CD14-positive monocyte (primary cell): ENCODE measurements at regions not wholly inside any gene's neighbourhood (a gene's known extent, or its start where the extent isn't known, plus 50 kb on each side); places are given as distances from the start of the nearest gene placed in this dataset.

Experiments used
- DNase-seq, 3 donors: peaks; one replicate each; pipeline ENCODE4 v3.0.0-alpha.2; 2011 to 2022
- H2AFZ ChIP-seq: 2 replicates; pipeline ENCODE4 v1.6.0; 2012; ENCODE audit warnings: mild to moderate bottlenecking, low read depth, low read length, inconsistent platforms; ENCODE audit not compliant: insufficient read depth, poor library complexity, severe bottlenecking
- H3K27ac ChIP-seq, 2 donors: 1 replicate in 1 of 2; 2 replicates in 1 of 2; pipeline ENCODE4 v1.5.1; 2012 to 2013; ENCODE audit warnings: low read length in 2 of 2, control low read depth in 1 of 2, inconsistent platforms in 1 of 2, low read depth in 1 of 2, mild to moderate bottlenecking in 1 of 2
- H3K27me3 ChIP-seq, 2 donors: one replicate each; pipeline versions ENCODE4 v1.6.0 to v1.6.1; 2011 to 2013; ENCODE audit warnings: low read length in 2 of 2; ENCODE audit not compliant: control insufficient read depth in 2 of 2, insufficient read depth in 2 of 2
- H3K36me3 ChIP-seq, 2 donors: replicated peaks in 1 of 2; 1 replicate in 1 of 2; 2 replicates in 1 of 2; pipeline versions ENCODE4 v1.5.1 to v1.6.1; 2012 to 2013; ENCODE audit warnings: low read length in 2 of 2, control low read depth in 1 of 2, inconsistent platforms in 1 of 2, mild to moderate bottlenecking in 1 of 2; ENCODE audit not compliant: insufficient read depth in 2 of 2, control insufficient read depth in 1 of 2
- H3K4me1 ChIP-seq, 2 donors: 1 replicate in 1 of 2; 2 replicates in 1 of 2; pipeline versions ENCODE4 v1.5.1 to v1.6.1; 2012 to 2013; ENCODE audit warnings: low read length in 2 of 2, control low read depth in 1 of 2, inconsistent platforms in 1 of 2, mild to moderate bottlenecking in 1 of 2, moderate library complexity in 1 of 2; ENCODE audit not compliant: insufficient read depth in 2 of 2, control insufficient read depth in 1 of 2
- H3K4me2 ChIP-seq: replicated peaks from 2 replicates; pipeline ENCODE3; 2012; ENCODE audit warnings: low read length, moderate library complexity, mild to moderate bottlenecking; ENCODE audit not compliant: poor library complexity, severe bottlenecking; ENCODE audit errors: extremely low read depth
- H3K4me3 ChIP-seq, 3 experiments: fragments of 200-600 bp in 1 of 3; sonication (generic) in 1 of 3; replicated peaks in 1 of 3; 1 replicate in 2 of 3; 2 replicates in 1 of 3; pipeline ENCODE4 v1.5.1; 2011 to 2013; ENCODE audit warnings: low read length in 3 of 3, mild to moderate bottlenecking in 3 of 3, control low read depth in 2 of 3, low read depth in 2 of 3, inconsistent platforms in 1 of 3, moderate library complexity in 1 of 3
- H3K79me2 ChIP-seq: 2 replicates; pipeline ENCODE4 v1.6.0; 2012; ENCODE audit warnings: mild to moderate bottlenecking, control low read depth, inconsistent platforms, low read length, moderate library complexity; ENCODE audit not compliant: insufficient read depth
- H3K9ac ChIP-seq: 2 replicates; pipeline ENCODE4 v1.6.0; 2017; ENCODE audit warnings: low read length, mild to moderate bottlenecking; ENCODE audit not compliant: insufficient read depth, poor library complexity, severe bottlenecking
- H3K9me3 ChIP-seq, 2 donors: replicated peaks in 1 of 2; 1 replicate in 1 of 2; 2 replicates in 1 of 2; pipeline versions ENCODE4 v1.5.1 to v1.6.1; 2012 to 2013; ENCODE audit warnings: low read length in 2 of 2, control low read depth in 1 of 2; ENCODE audit not compliant: control insufficient read depth in 1 of 2, insufficient read depth in 1 of 2
- H4K20me1 ChIP-seq: 2 replicates; pipeline ENCODE4 v1.6.0; 2012; ENCODE audit warnings: mild to moderate bottlenecking, low read length, control low read depth, moderate library complexity; ENCODE audit not compliant: insufficient read depth
- H3K27ac Mint-ChIP-seq, 7 donors: one replicate each; pipeline ENCODE4 v1.8.0; 2020; ENCODE audit warnings: mild to moderate bottlenecking in 7 of 7, mixed read lengths in 7 of 7, moderate library complexity in 6 of 7, inconsistent platforms in 2 of 7
- H3K27me3 Mint-ChIP-seq, 3 donors: one replicate each; pipeline ENCODE4 v1.8.0; 2021 to 2022; ENCODE audit warnings: low read depth in 3 of 3, mild to moderate bottlenecking in 3 of 3, mixed read lengths in 3 of 3, moderate library complexity in 3 of 3, inconsistent platforms in 1 of 3
- H3K36me3 Mint-ChIP-seq, 2 donors: one replicate each; pipeline ENCODE4 v1.8.0; 2020; ENCODE audit warnings: mixed read lengths in 2 of 2, inconsistent platforms in 1 of 2, mild to moderate bottlenecking in 1 of 2
- H3K4me1 Mint-ChIP-seq: one replicate; pipeline ENCODE4 v1.8.0; 2020; ENCODE audit warnings: mild to moderate bottlenecking, mixed read lengths
- H3K4me3 Mint-ChIP-seq, 2 donors: one replicate each; pipeline ENCODE4 v1.8.0; 2020; ENCODE audit warnings: mild to moderate bottlenecking in 2 of 2, mixed read lengths in 2 of 2, moderate library complexity in 1 of 2
- H3K9me3 Mint-ChIP-seq, 7 donors: one replicate each; pipeline ENCODE4 v1.8.0; 2020 to 2022; ENCODE audit warnings: mixed read lengths in 7 of 7, mild to moderate bottlenecking in 6 of 7, moderate library complexity in 6 of 7, inconsistent platforms in 2 of 7
- CTCF ChIP-seq: fragments of 200-600 bp; IDR thresholded peaks from one replicate; pipeline ENCODE4 v1.8.0; 2022; ENCODE audit warnings: antibody characterized with exemption, mild to moderate bottlenecking
- WGBS: methylation state at CpG from one replicate; pipeline ENCODE4 v1.1.5; 2013; ENCODE audit warnings: missing lambda C conversion rate; ENCODE audit not compliant: insufficient coverage; 5-methylcytosine and 5-hydroxymethylcytosine counted together
- intact Hi-C, 2 donors: fragments of 100-400 bp; cut with micrococcal nuclease; formaldehyde crosslinking; loops; one replicate each; pipeline versions ENCODE4 v1.15.0 to v1.15.1; 2023

GRCh38 chr15:79756365-79756764 lies 140.4 kb downstream of the MTHFS start:
- Mint-ChIP-seq H3K27ac (no peak overlapping the region), H3K27me3 (peaks cover 2 to 7% (median 4%) of the 10 kb centered on the region in 3 donors), H3K4me3 (no peak overlapping the region), H3K36me3 (no peaks in the 10 kb centered on the region), H3K9me3 (peaks cover 0 to 9% (median 4%) of the 10 kb centered on the region in 7 donors), H3K4me1 (no peaks in the 10 kb centered on the region)
- Histone ChIP-seq H3K4me2 (no peak overlapping the region), H3K4me1 (no peaks in the 10 kb centered on the region), H3K79me2 (no peaks in the 10 kb centered on the region), H3K9me3 (no peaks in the 10 kb centered on the region), H4K20me1 (no peaks in the 10 kb centered on the region), H3K36me3 (no peaks in the 10 kb centered on the region), H3K27me3 (no peaks in the 10 kb centered on the region), H2AFZ (no peak overlapping the region), H3K27ac (no peak overlapping the region), H3K4me3 (no peak overlapping the region), H3K9ac (no peak overlapping the region)
- 100% methylated on average over 1 of the region's 4 CpGs for WGBS
- intact Hi-C loops: no loop called here
- TF ChIP-seq CTCF: no peak
- DNase-seq: no peak

- no peaks in the 10 kb centered on the region for H4K20me1 ChIP-seq
- H3K79me2 ChIP-seq: no peaks in the 10 kb centered on the region
- Mint-ChIP-seq H3K27me3 (peaks cover 5 to 13% (median 10%) of the 10 kb centered on the region in 3 donors), H3K4me1 (no peaks in the 10 kb centered on the region), H3K36me3 (no peaks in the 10 kb centered on the region), H3K4me3 (no peak overlapping the region), H3K9me3 (peaks cover 0 to 9% (median 2%) of the 10 kb centered on the region in 7 donors), H3K27ac (no peak overlapping the region)
- no peak for TF ChIP-seq CTCF
- no peak overlapping the region for H2AFZ ChIP-seq
- intact Hi-C loops: no loop called here
- no peaks in the 10 kb centered on the region for H3K9me3 ChIP-seq
- WGBS: no CpG with 5 or more reads among the region's 4 CpGs
- no peaks in the 10 kb centered on the region for H3K4me1 ChIP-seq
- H3K4me2 ChIP-seq: no peak overlapping the region
- peaks cover 0 to 3% of the 10 kb centered on the region in 2 donors for H3K27me3 ChIP-seq
- H3K9ac ChIP-seq: no peak overlapping the region
- no peak overlapping the region for H3K27ac ChIP-seq
- no peak overlapping the region for H3K4me3 ChIP-seq
- DNase-seq: no peak
- no peaks in the 10 kb centered on the region for H3K36me3 ChIP-seq
Observed at GRCh38 chr15:79765081-79765480, 131.7 kb downstream of the MTHFS start.
